ENCODE measurements at regions not wholly inside any gene's neighbourhood (a gene's known extent, or its start where the extent isn't known, plus 50 kb on each side); places are given as distances from the start of the nearest gene placed in this dataset.

DNA sequence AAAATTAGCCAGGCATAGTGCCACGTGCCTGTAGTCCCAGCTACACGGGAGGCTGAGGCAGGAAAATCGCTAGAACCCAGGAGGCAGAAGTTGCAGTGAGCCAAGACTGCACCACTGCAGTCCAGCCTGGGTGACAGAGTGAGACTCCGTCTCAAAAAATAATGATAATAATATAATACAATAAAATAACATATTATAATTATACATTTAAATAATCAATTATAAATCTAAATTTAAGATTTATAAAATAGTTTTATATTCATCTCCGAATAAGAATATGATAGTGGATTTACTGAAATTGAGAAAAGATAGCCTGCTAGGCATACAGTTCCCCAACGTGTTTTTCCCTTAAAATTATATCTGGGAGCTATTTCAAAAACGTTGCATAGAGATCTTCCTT, 599.6 kb downstream of the CDH18 start:
- TF ChIP-seq, protein P1, sequence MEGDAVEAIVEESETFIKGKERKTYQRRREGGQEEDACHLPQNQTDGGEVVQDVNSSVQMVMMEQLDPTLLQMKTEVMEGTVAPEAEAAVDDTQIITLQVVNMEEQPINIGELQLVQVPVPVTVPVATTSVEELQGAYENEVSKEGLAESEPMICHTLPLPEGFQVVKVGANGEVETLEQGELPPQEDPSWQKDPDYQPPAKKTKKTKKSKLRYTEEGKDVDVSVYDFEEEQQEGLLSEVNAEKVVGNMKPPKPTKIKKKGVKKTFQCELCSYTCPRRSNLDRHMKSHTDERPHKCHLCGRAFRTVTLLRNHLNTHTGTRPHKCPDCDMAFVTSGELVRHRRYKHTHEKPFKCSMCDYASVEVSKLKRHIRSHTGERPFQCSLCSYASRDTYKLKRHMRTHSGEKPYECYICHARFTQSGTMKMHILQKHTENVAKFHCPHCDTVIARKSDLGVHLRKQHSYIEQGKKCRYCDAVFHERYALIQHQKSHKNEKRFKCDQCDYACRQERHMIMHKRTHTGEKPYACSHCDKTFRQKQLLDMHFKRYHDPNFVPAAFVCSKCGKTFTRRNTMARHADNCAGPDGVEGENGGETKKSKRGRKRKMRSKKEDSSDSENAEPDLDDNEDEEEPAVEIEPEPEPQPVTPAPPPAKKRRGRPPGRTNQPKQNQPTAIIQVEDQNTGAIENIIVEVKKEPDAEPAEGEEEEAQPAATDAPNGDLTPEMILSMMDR (conservative IDR thresholded peaks at IDR 0.05; ENCODE audit: low read length): no peak
- H3K4me3 ChIP-seq (ENCODE audit: low read length): no peak overlapping the region
- no peak for DNase-seq (ENCODE audit: low read depth)

DNA sequence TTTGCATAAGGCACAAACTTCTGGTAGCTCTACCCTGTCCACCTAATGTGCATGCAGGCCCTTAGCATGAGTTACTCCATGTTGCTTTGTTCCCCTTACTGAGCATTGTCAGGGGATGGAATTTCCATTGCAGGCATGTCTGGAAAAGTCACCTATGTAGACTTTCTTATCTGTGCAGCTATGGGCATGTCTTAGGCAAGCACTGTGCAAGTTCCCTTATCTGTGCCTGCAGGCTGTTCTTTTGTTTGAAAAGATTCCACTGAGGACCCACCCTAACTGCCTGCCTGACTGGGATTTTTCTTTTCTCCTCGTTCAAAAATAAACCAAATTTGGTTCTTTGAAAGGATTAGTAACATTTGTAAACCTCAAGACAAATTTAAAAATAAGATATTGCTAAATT, 587.0 kb downstream of the CDH18 start:
- H3K4me3 ChIP-seq (ENCODE audit: low read length): no peak overlapping the region
- TF ChIP-seq, protein P1 (conservative IDR thresholded peaks at IDR 0.05; ENCODE audit: low read length): no peak
- DNase-seq (ENCODE audit: low read depth): no peak

DNA sequence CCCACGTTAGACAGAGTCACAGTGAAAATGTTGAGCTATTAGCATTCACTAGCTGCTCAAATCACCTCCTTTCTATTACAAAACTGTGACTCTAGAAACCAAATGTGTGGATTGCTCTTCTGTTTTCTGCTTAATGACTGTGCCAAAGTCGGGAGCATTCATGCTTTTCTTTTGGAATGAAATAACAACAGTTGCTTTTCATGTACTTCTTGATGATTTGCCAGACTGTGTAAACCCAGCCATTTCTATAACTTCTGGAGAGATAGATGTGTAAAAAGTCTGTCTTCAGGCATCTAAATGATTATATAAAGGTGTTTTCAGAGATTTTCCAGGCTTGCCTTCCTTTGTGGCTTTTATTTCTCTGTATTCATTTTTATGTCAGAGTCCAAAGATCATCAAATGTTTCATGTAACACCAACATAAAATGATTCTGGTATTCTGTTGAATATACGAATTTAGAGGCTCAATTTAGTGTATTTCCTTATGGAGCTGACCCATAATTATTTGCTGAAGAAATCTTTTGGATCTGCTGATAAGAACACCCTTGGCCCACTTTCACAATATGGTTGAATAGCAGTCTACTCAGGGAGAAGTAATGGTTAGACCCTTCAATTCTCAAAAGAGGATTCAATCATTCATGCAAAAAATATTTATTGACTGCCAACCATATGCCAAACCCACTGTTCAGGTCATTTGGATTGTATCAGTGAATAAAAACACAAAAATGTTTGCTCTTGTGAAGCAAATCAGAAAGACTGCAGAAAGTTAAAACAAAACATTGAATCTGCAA, 581.2 kb downstream of the CDH18 start:
- TF ChIP-seq, protein P1 (conservative IDR thresholded peaks at IDR 0.05; ENCODE audit: low read length): no peak
- H3K4me3 ChIP-seq (ENCODE audit: low read length): no peak overlapping the region
- DNase-seq (ENCODE audit: low read depth): no peak

DNA sequence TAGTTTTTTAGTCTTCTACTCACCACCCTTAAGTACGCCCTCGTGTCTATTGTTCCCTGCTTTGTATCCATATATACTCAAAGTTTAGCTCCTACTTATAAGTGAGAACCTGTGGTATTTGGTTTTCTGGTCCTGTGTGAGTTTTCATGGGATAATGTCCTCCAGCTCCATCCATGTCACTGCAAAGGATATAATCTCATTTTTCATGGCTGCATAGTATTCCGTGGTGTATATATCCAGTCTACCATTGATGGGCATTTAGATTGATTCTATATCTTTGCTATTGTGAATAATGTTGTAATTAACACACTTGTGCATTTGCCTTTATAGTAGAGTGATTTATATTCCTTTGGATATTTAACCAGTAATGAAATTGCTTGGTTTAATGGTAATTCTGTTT, 579.9 kb downstream of the CDH18 start:
- DNase-seq (ENCODE audit: low read depth): no peak
- no peak overlapping the region for H3K4me3 ChIP-seq (ENCODE audit: low read length)
- TF ChIP-seq, protein P1 (conservative IDR thresholded peaks at IDR 0.05; ENCODE audit: low read length): no peak

DNA sequence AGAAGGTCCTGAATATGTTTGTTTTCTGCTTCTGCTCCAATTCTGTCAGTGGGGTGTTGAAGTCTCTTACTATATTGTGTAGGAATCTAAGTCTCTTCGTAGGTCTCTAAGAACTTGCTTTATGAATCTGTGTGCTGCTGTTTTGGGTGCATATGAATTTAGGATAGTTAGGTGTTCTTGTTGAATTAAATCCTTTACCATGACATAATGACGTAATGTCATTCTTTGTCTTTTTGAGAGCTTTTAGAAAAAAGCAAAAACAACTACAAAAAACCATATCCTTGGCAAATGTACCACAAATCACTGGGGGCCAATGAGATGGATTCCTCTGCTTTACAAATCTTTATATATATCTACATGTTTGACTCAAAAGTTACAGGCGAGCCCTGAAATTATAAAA, 576.1 kb downstream of the CDH18 start:
- no peak overlapping the region for H3K4me3 ChIP-seq (ENCODE audit: low read length)
- no peak for DNase-seq (ENCODE audit: low read depth)
- TF ChIP-seq, protein P1 (conservative IDR thresholded peaks at IDR 0.05; ENCODE audit: low read length): no peak

Measured in AG10803 (cell line).